ENCODE measurements at regions not wholly inside any gene's neighbourhood (a gene's known extent, or its start where the extent isn't known, plus 50 kb on each side); places are given as distances from the start of the nearest gene placed in this dataset.
"Not testable (repeated sequence)": the region's sequence is repeated elsewhere in the genome, so short reads cannot be mapped to it uniquely, and the experiment has no call there.

DNA sequence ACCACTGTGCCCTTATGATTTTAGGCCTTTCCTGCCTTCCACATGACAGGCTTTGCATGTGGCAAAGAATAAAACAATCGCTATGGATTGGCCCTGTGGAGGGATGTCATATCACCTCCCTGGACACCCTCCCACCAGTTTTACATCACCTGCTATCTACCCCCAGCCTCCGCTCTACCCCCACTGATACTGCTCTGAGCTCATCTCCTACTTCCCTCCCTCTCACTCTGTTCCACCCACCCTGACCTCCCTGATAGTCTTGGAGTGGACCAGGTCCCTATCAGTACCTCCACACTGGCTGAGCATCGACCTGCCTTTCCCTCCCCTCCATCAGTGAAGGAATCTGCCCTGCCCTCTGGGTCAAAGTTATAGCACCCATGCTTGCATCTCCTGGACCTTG is 91.8 kb upstream of the FOXN3 start:
- no peaks in the 10 kb centered on the region for H3K9me3 ChIP-seq
- WGBS: 93% methylated on average over 3 of the region's 3 CpGs
- DNase-seq (ENCODE audit: low spot score): no peak
- TF ChIP-seq, protein P1, sequence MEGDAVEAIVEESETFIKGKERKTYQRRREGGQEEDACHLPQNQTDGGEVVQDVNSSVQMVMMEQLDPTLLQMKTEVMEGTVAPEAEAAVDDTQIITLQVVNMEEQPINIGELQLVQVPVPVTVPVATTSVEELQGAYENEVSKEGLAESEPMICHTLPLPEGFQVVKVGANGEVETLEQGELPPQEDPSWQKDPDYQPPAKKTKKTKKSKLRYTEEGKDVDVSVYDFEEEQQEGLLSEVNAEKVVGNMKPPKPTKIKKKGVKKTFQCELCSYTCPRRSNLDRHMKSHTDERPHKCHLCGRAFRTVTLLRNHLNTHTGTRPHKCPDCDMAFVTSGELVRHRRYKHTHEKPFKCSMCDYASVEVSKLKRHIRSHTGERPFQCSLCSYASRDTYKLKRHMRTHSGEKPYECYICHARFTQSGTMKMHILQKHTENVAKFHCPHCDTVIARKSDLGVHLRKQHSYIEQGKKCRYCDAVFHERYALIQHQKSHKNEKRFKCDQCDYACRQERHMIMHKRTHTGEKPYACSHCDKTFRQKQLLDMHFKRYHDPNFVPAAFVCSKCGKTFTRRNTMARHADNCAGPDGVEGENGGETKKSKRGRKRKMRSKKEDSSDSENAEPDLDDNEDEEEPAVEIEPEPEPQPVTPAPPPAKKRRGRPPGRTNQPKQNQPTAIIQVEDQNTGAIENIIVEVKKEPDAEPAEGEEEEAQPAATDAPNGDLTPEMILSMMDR (IDR thresholded peaks at IDR 0.05): no peak
- TF ChIP-seq POLR2A (IDR thresholded peaks at IDR 0.05) (no peak), POLR2AphosphoS5 (IDR thresholded peaks at IDR 0.05) (no peak)
- H3K4me1 ChIP-seq (replicated peaks): no peaks in the 10 kb centered on the region
- no peak overlapping the region for H3K27ac ChIP-seq
- H3K27me3 ChIP-seq (replicated peaks; ENCODE audit: insufficient read depth): no peaks in the 10 kb centered on the region
- no peaks in the 10 kb centered on the region for H3K36me3 ChIP-seq
- intact Hi-C loops (cut with DNase I): no loop called here
- no peak overlapping the region for H3K4me3 ChIP-seq

DNA sequence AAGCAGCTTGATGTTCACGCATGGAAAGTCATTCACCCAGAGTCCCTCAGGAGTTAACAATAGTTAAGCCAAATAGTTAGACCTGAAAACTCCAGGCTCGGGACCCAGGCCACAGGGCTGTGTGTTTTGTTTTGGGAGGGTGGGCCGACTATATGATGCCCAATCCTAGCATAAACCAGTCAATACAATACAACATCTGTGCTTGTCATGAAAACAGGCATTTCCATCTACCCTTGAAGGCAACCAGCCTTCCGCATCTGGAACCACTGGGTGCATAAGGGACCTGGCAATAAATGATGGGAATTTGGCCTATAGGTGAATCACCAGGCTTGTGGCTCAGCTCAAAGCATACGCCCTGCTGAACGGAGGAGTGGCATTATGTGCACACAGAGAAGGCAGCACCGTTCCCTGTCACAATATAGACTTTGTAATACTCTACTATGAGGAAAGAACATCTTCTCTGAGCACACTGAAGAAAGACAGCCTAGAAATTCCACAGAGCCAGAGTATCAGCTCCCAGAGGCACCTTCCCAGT is 91.0 kb upstream of the FOXN3 start:
- H3K36me3 ChIP-seq: no peaks in the 10 kb centered on the region
- DNase-seq (ENCODE audit: low spot score): no peak
- H3K27me3 ChIP-seq (replicated peaks; ENCODE audit: insufficient read depth): no peaks in the 10 kb centered on the region
- no peak overlapping the region for H3K27ac ChIP-seq
- WGBS: 92% methylated on average over 7 of the region's 7 CpGs
- TF ChIP-seq, protein P1 (IDR thresholded peaks at IDR 0.05): no peak
- no peak for TF ChIP-seq POLR2A (IDR thresholded peaks at IDR 0.05)
- TF ChIP-seq POLR2AphosphoS5 (IDR thresholded peaks at IDR 0.05): no peak
- no peaks in the 10 kb centered on the region for H3K4me1 ChIP-seq (replicated peaks)
- intact Hi-C loops (cut with DNase I): no loop called here
- no peaks in the 10 kb centered on the region for H3K9me3 ChIP-seq
- H3K4me3 ChIP-seq: no peak overlapping the region

DNA sequence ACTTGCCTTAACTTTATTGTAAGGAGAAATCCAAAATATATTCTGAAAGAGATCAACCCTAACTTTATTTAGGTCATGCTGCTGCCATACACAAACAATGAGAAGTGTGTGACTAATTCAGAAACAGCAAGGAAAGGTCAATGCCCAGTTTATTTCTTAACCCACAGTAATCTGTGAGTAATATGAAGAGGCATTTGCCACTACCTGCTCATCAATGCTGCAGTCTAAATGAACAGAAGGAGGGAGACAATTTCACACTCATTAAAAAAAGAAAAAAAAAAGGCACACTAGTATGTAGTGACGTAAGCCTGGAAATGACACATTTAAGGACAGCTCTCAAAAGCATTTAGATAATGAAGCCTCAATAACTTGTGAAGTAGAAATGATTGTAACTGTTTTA is 90.5 kb upstream of the FOXN3 start:
- intact Hi-C loops (cut with DNase I): no loop called here
- Histone ChIP-seq H3K9me3 (no peaks in the 10 kb centered on the region), H3K27me3 (replicated peaks; ENCODE audit: insufficient read depth) (no peaks in the 10 kb centered on the region), H3K4me3 (no peak overlapping the region), H3K36me3 (no peaks in the 10 kb centered on the region), H3K27ac (no peak overlapping the region), H3K4me1 (replicated peaks) (no peaks in the 10 kb centered on the region)
- 95% methylated on average over 1 of the region's 1 CpG for WGBS
- no peak for DNase-seq (ENCODE audit: low spot score)
- no peak for TF ChIP-seq POLR2A (IDR thresholded peaks at IDR 0.05)
- TF ChIP-seq, protein P1 (IDR thresholded peaks at IDR 0.05): no peak
- no peak for TF ChIP-seq POLR2AphosphoS5 (IDR thresholded peaks at IDR 0.05)

DNA sequence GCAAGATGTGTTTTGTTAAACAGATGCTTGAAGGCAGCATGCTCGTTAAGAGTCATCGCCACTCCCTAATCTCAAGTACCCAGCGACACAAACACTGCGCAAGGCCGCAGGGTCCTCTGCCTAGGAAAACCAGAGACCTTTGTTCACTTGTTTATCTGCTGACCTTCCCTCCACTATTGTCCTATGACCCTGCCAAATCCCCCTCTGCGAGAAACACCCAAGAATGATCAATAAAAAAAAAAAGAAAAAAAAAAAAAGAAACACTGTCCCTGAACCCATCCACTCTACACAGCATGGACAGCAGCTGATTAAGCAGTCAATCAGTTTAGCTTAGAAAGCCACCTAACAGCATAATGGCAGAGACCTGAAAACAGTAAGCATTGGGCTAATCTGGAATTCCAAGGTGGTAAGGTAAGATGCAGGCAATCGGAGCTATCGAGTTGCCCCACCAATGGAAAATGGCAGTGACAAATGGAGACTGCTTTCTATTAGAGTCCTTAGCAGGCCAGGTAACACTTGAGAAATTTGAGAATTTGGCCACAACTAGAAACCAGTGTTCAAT is 89.9 kb upstream of the FOXN3 start:
- H3K27me3 ChIP-seq (replicated peaks; ENCODE audit: insufficient read depth); H3K4me1 ChIP-seq (replicated peaks); DNase-seq (ENCODE audit: low spot score); H3K4me3 ChIP-seq; intact Hi-C loops (cut with DNase I); H3K9me3 ChIP-seq; H3K36me3 ChIP-seq; H3K27ac ChIP-seq: not testable (repeated sequence)
- whole genome bisulfite sequencing: 95% methylated on average over 8 of the region's 8 CpGs

DNA sequence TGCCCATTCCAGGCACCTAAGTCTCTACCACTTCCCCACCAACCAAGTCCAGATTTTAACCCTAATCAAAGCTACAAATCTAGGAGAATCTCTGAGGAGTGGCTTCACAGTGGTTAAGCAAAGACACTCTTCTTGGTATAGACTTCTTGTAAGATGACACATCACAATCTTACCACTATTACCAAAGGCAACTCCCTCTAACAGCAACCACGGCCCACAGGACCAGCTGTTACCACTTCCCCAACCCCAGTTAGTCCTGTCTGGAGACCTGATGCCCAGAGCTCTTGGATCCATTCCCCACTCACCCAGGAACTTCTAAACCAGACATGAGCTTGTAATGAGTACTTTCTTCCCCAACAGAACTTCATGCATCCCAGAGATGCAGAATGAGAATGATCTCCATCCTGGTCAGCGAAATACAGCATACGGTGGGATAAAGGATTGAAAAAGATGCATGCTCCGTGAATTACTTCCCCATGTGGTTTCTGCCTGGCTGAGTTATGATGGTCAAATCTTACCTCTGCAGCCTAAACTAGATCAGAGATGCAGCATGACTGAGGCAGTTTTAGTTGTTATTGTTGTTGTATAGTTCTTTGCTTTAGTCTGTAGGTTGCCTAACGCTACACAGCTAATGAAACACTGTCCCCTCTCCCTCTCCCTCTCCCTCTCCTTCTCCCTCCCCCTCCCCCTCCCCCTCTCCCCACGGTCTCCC is 87.7 kb upstream of the FOXN3 start:
- H3K4me1 ChIP-seq (replicated peaks): no peaks in the 10 kb centered on the region
- H3K9me3 ChIP-seq: no peaks in the 10 kb centered on the region
- H3K27ac ChIP-seq: no peak overlapping the region
- no peaks in the 10 kb centered on the region for H3K27me3 ChIP-seq (replicated peaks; ENCODE audit: insufficient read depth)
- intact Hi-C loops (cut with DNase I): no loop called here
- DNase-seq (ENCODE audit: low spot score): no peak
- H3K36me3 ChIP-seq: no peaks in the 10 kb centered on the region
- H3K4me3 ChIP-seq: no peak overlapping the region
- no peak for TF ChIP-seq POLR2A (IDR thresholded peaks at IDR 0.05)
- WGBS: 94% methylated on average over 6 of the region's 6 CpGs

DNA sequence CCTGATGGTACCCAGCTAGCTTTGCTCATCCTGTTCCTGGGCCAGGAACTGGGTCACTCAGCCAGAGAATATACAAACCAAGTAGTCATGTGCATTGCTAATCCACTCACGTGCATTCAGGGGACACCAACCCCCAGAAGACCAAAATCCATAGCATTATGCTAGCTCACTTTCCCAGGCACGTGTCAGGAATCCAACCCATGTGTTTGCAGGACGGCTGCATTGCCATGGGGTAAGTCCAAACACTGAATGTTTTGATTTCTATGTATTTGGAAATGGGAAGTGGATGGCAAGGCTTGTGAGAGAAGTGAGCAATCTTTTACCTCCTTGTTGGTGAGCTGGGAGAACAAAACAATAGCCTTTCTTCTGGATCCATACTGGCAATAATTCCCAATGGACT is 87.1 kb upstream of the FOXN3 start:
- no peak overlapping the region for H3K27ac ChIP-seq
- 81% methylated on average over 3 of the region's 3 CpGs for WGBS
- no peaks in the 10 kb centered on the region for H3K36me3 ChIP-seq
- TF ChIP-seq, protein P1 (IDR thresholded peaks at IDR 0.05): no peak
- no peak for TF ChIP-seq POLR2AphosphoS5 (IDR thresholded peaks at IDR 0.05)
- no peak for TF ChIP-seq POLR2A (IDR thresholded peaks at IDR 0.05)
- no peaks in the 10 kb centered on the region for H3K4me1 ChIP-seq (replicated peaks)
- intact Hi-C loops (cut with DNase I): no loop called here
- no peaks in the 10 kb centered on the region for H3K9me3 ChIP-seq
- no peak overlapping the region for H3K4me3 ChIP-seq
- no peaks in the 10 kb centered on the region for H3K27me3 ChIP-seq (replicated peaks; ENCODE audit: insufficient read depth)
- DNase-seq (ENCODE audit: low spot score): no peak
